Astrocyte (in vitro differentiated cells and primary cell): ENCODE measurements at regions not wholly inside any gene's neighbourhood (a gene's known extent, or its start where the extent isn't known, plus 50 kb on each side); places are given as distances from the start of the nearest gene placed in this dataset.

Experiments
- DNase-seq: peaks from one replicate; pipeline ENCODE4 v3.0.0-alpha.2; 2010; ENCODE audit warnings: low read depth
- FAIRE-seq: peaks from 2 replicates; lab custom pipeline; 2011; peaks lifted over from hg19 to GRCh38; lab: Jason Lieb, UNC
- H2AFZ ChIP-seq: 2 replicates; pipeline ENCODE4 v1.6.0; 2012; ENCODE audit warnings: low read depth, low read length, inconsistent platforms
- H3K27ac ChIP-seq: 2 replicates; pipeline ENCODE4 v1.5.1; 2011; ENCODE audit warnings: low read depth, low read length, inconsistent platforms
- H3K27me3 ChIP-seq: 2 replicates; pipeline ENCODE4 v1.6.0; 2011; ENCODE audit warnings: low read length, inconsistent platforms; ENCODE audit not compliant: insufficient read depth
- H3K36me3 ChIP-seq: 2 replicates; pipeline ENCODE4 v1.5.1; 2011; ENCODE audit warnings: low read length, inconsistent platforms; ENCODE audit not compliant: insufficient read depth
- H3K4me1 ChIP-seq: 2 replicates; pipeline ENCODE4 v1.5.1; 2011; ENCODE audit warnings: low read length, inconsistent platforms; ENCODE audit not compliant: insufficient read depth
- H3K4me2 ChIP-seq: 2 replicates; pipeline ENCODE4 v1.6.0; 2012; ENCODE audit warnings: low read length, inconsistent platforms
- H3K4me3 ChIP-seq: 2 replicates; pipeline ENCODE4 v1.5.1; 2011; ENCODE audit warnings: low read depth, mild to moderate bottlenecking, low read length, inconsistent platforms; ENCODE audit not compliant: insufficient read depth
- H3K79me2 ChIP-seq: 2 replicates; pipeline ENCODE4 v1.6.0; 2012; ENCODE audit warnings: mild to moderate bottlenecking, low read length, inconsistent platforms; ENCODE audit not compliant: insufficient read depth
- H3K9ac ChIP-seq: 2 replicates; pipeline ENCODE4 v1.6.0; 2012; ENCODE audit warnings: mild to moderate bottlenecking, low read length, inconsistent platforms
- H3K9me3 ChIP-seq: 2 replicates; pipeline ENCODE4 v1.5.1; 2012; ENCODE audit warnings: low read depth, mild to moderate bottlenecking, low read length, inconsistent platforms; ENCODE audit not compliant: insufficient read depth
- H4K20me1 ChIP-seq: 2 replicates; pipeline ENCODE4 v1.6.0; 2012; ENCODE audit warnings: low read length, inconsistent platforms; ENCODE audit not compliant: insufficient read depth
- H3K27ac Mint-ChIP-seq: one replicate; pipeline ENCODE4 v1.8.0; 2021; ENCODE audit warnings: mild to moderate bottlenecking, mixed read lengths; ENCODE audit not compliant: unreplicated experiment
- H3K27me3 Mint-ChIP-seq: one replicate; pipeline ENCODE4 v1.8.0; 2021; ENCODE audit warnings: low read depth, mixed read lengths; ENCODE audit not compliant: unreplicated experiment
- H3K36me3 Mint-ChIP-seq: one replicate; pipeline ENCODE4 v1.8.0; 2021; ENCODE audit warnings: low read depth, mixed read lengths; ENCODE audit not compliant: unreplicated experiment
- H3K4me1 Mint-ChIP-seq: one replicate; pipeline ENCODE4 v1.8.0; 2021; ENCODE audit warnings: low read depth, mixed read lengths; ENCODE audit not compliant: unreplicated experiment
- H3K4me3 Mint-ChIP-seq: one replicate; pipeline ENCODE4 v1.8.0; 2021; ENCODE audit warnings: mild to moderate bottlenecking, moderate library complexity, mixed read lengths; ENCODE audit not compliant: unreplicated experiment
- H3K9me3 Mint-ChIP-seq: one replicate; pipeline ENCODE4 v1.8.0; 2021; ENCODE audit warnings: mild to moderate bottlenecking, mixed read lengths; ENCODE audit not compliant: unreplicated experiment
- CTCF ChIP-seq: IDR thresholded peaks from 2 replicates; pipeline ENCODE4 v1.5.1; 2011; ENCODE audit warnings: low read depth, mild to moderate bottlenecking, inconsistent platforms, low read length, moderate library complexity; ENCODE audit not compliant: insufficient read depth
- EZH2 ChIP-seq: IDR thresholded peaks from 2 replicates; pipeline ENCODE4 v1.6.1; 2012; ENCODE audit warnings: mild to moderate bottlenecking, low read length, inconsistent platforms; ENCODE audit not compliant: insufficient read depth

GRCh38 chr1:5436808-5437207 lies 555.4 kb downstream of the NPHP4 start:
- Mint-ChIP-seq H3K27ac (no peak overlapping the region), H3K4me1 (no peaks in the 10 kb centered on the region)
- no peak for FAIRE-seq

GRCh38 chr1:5435414-5435813 lies 556.8 kb downstream of the NPHP4 start:
- Histone ChIP-seq H3K4me2 (no peak overlapping the region), H4K20me1 (no peaks in the 10 kb centered on the region), H3K9ac (no peak overlapping the region), H3K27me3 (no peaks in the 10 kb centered on the region), H3K4me3 (no peak overlapping the region), H3K4me1 (no peaks in the 10 kb centered on the region), H3K36me3 (no peaks in the 10 kb centered on the region), H3K79me2 (no peaks in the 10 kb centered on the region), H3K9me3 (peaks cover 4% of the 10 kb centered on the region), H3K27ac (no peak overlapping the region), H2AFZ (no peak overlapping the region)
- FAIRE-seq (no peak), DNase-seq (no peak)
- Mint-ChIP-seq H3K36me3 (no peaks in the 10 kb centered on the region), H3K27ac (no peak overlapping the region), H3K9me3 (peaks cover 16% of the 10 kb centered on the region), H3K4me3 (no peak overlapping the region), H3K27me3 (peaks cover 60% of the 10 kb centered on the region), H3K4me1 (no peaks in the 10 kb centered on the region)
- TF ChIP-seq CTCF: no peak
- TF ChIP-seq EZH2: no peak

More at GRCh38 chr1:5436808-5437207, 555.4 kb downstream of the NPHP4 start:
- Histone ChIP-seq H3K4me3 (no peak overlapping the region), H3K9me3 (peaks cover 7% of the 10 kb centered on the region), H2AFZ (no peak overlapping the region), H3K4me2 (no peak overlapping the region), H3K27ac (no peak overlapping the region), H3K4me1 (no peaks in the 10 kb centered on the region), H4K20me1 (no peaks in the 10 kb centered on the region), H3K9ac (no peak overlapping the region), H3K36me3 (no peaks in the 10 kb centered on the region), H3K27me3 (no peaks in the 10 kb centered on the region), H3K79me2 (no peaks in the 10 kb centered on the region)
- Mint-ChIP-seq H3K4me3 (no peak overlapping the region), H3K9me3 (peaks cover 16% of the 10 kb centered on the region), H3K36me3 (no peaks in the 10 kb centered on the region), H3K27me3 (peaks cover 49% of the 10 kb centered on the region)
- DNase-seq: no peak
- TF ChIP-seq EZH2 (no peak), CTCF (no peak)

- peaks cover 81% of the 10 kb centered on the region for H3K27me3 Mint-ChIP-seq
- no peak overlapping the region for H3K4me3 ChIP-seq
- peaks cover 2% of the 10 kb centered on the region for H3K9me3 Mint-ChIP-seq
- FAIRE-seq (no peak), DNase-seq (no peak)
- no peaks in the 10 kb centered on the region for H3K36me3 Mint-ChIP-seq
- TF ChIP-seq EZH2: no peak
- no peak for TF ChIP-seq CTCF
- H3K27ac Mint-ChIP-seq: no peak overlapping the region
- H3K36me3 ChIP-seq: no peaks in the 10 kb centered on the region
- no peaks in the 10 kb centered on the region for H3K4me1 ChIP-seq
- no peaks in the 10 kb centered on the region for H3K79me2 ChIP-seq
- H3K27ac ChIP-seq: no peak overlapping the region
- no peak overlapping the region for H2AFZ ChIP-seq
- peaks cover 4% of the 10 kb centered on the region for H3K9me3 ChIP-seq
- no peaks in the 10 kb centered on the region for H3K4me1 Mint-ChIP-seq
- no peak overlapping the region for H3K9ac ChIP-seq
- H3K4me3 Mint-ChIP-seq: no peak overlapping the region
- H3K27me3 ChIP-seq: no peaks in the 10 kb centered on the region
- no peaks in the 10 kb centered on the region for H4K20me1 ChIP-seq
- H3K4me2 ChIP-seq: no peak overlapping the region
Observed at GRCh38 chr1:5432436-5432835, 559.8 kb downstream of the NPHP4 start.
